HG03280 (cell line): ENCODE measurements at regions not wholly inside any gene's neighbourhood (a gene's known extent, or its start where the extent isn't known, plus 50 kb on each side); places are given as distances from the start of the nearest gene placed in this dataset.

Experiments
- ATAC-seq: cut with Tn5 transposase; IDR thresholded peaks from one replicate; pipeline ENCODE4 v1.9.1; 2021; ENCODE audit warnings: mild to moderate bottlenecking, moderate library complexity; ENCODE audit not compliant: unreplicated experiment

- no peak for ATAC-seq
These were observed 157.2 kb downstream of the CYRIA start for GRCh38 chr2:16508490-16508851.

GRCh38 chr2:16507655-16508489 lies 157.8 kb downstream of the CYRIA start:
- no peak for ATAC-seq

GRCh38 chr2:16506366-16506765 lies 159.3 kb downstream of the CYRIA start:
- ATAC-seq: no peak

GRCh38 chr2:16496426-16497388 lies 168.9 kb downstream of the CYRIA start:
- no peak for ATAC-seq

GRCh38 chr2:16495509-16496208 lies 170.0 kb downstream of the CYRIA start:
- ATAC-seq: no peak

- no peak for ATAC-seq
These were observed 170.7 kb downstream of the CYRIA start for GRCh38 chr2:16494836-16495508.

GRCh38 chr2:16493788-16494187 lies 171.8 kb downstream of the CYRIA start:
- no peak for ATAC-seq

GRCh38 chr2:16487686-16488085 lies 177.9 kb downstream of the CYRIA start:
- ATAC-seq: no peak

GRCh38 chr2:16485251-16485650 lies 180.4 kb downstream of the CYRIA start:
- no peak for ATAC-seq

- no peak for ATAC-seq
These were observed 183.2 kb downstream of the CYRIA start for GRCh38 chr2:16482460-16482859.

GRCh38 chr2:16481351-16481750 lies 184.3 kb downstream of the CYRIA start:
- no peak for ATAC-seq

GRCh38 chr2:16479721-16480120 lies 185.9 kb downstream of the CYRIA start:
- no peak for ATAC-seq

- no peak for ATAC-seq
These were observed 187.0 kb downstream of the CYRIA start for GRCh38 chr2:16478434-16479210.

- ATAC-seq: no peak
These were observed 188.0 kb downstream of the CYRIA start for GRCh38 chr2:16477648-16478047.

- ATAC-seq: no peak
These were observed 188.8 kb downstream of the CYRIA start for GRCh38 chr2:16476866-16477265.

GRCh38 chr2:16475986-16476567 lies 189.6 kb downstream of the CYRIA start:
- no peak for ATAC-seq

- ATAC-seq: no peak
These were observed 190.0 kb downstream of the CYRIA start for GRCh38 chr2:16475586-16475985.

GRCh38 chr2:16473575-16473974 lies 192.1 kb downstream of the CYRIA start:
- no peak for ATAC-seq

GRCh38 chr2:16470936-16471490 lies 194.6 kb downstream of the CYRIA start:
- no peak for ATAC-seq
